Trophoblast cell (in vitro differentiated cells and primary cell): ENCODE measurements at regions not wholly inside any gene's neighbourhood (a gene's known extent, or its start where the extent isn't known, plus 50 kb on each side); places are given as distances from the start of the nearest gene placed in this dataset.

Experiments
- DNase-seq, 2 donors: peaks; one replicate each; pipeline ENCODE4 v3.0.0-alpha.2; 2016
- H2AFZ ChIP-seq: 2 replicates; pipeline ENCODE4 v1.6.1; 2013; ENCODE audit warnings: low read length, moderate library complexity, mild to moderate bottlenecking; ENCODE audit not compliant: insufficient read depth, poor library complexity
- H2AK5ac ChIP-seq: 2 replicates; pipeline ENCODE4 v1.6.1; 2013; ENCODE audit warnings: mild to moderate bottlenecking, low read length
- H2BK120ac ChIP-seq: 2 replicates; pipeline ENCODE4 v1.6.1; 2013; ENCODE audit warnings: low read length, mild to moderate bottlenecking, moderate library complexity; ENCODE audit not compliant: insufficient read depth, poor library complexity
- H2BK12ac ChIP-seq: 2 replicates; pipeline ENCODE4 v1.6.1; 2013; ENCODE audit warnings: mild to moderate bottlenecking, low read length, moderate library complexity
- H2BK5ac ChIP-seq: 2 replicates; pipeline ENCODE4 v1.6.1; 2013; ENCODE audit warnings: low read length, low read depth, moderate library complexity, mild to moderate bottlenecking; ENCODE audit not compliant: poor library complexity
- H3K14ac ChIP-seq: 2 replicates; pipeline ENCODE4 v1.6.1; 2013; ENCODE audit warnings: mild to moderate bottlenecking, low read length
- H3K18ac ChIP-seq: 2 replicates; pipeline ENCODE4 v1.6.1; 2013; ENCODE audit warnings: mild to moderate bottlenecking, low read length
- H3K23ac ChIP-seq: 2 replicates; pipeline ENCODE4 v1.6.1; 2013; ENCODE audit warnings: low read length
- H3K27ac ChIP-seq: 2 replicates; pipeline ENCODE4 v1.5.1; 2013; ENCODE audit warnings: low read depth, mild to moderate bottlenecking, inconsistent platforms, low read length, moderate library complexity
- H3K27me3 ChIP-seq: 2 replicates; pipeline ENCODE4 v1.6.1; 2013; ENCODE audit warnings: inconsistent platforms, mild to moderate bottlenecking, low read length, moderate library complexity; ENCODE audit not compliant: insufficient read depth
- H3K36me3 ChIP-seq, 2 experiments: 1 replicate in 1 of 2; 2 replicates in 1 of 2; pipeline ENCODE4 v1.6.1; 2013; ENCODE audit warnings: low read length in 2 of 2, mild to moderate bottlenecking in 2 of 2, moderate library complexity in 1 of 2; ENCODE audit not compliant: insufficient read depth in 2 of 2, control insufficient read depth in 1 of 2
- H3K4ac ChIP-seq: 2 replicates; pipeline ENCODE4 v1.6.1; 2013; ENCODE audit warnings: low read depth, mild to moderate bottlenecking, low read length, moderate library complexity
- H3K4me1 ChIP-seq, 2 experiments: 1 replicate in 1 of 2; 2 replicates in 1 of 2; pipeline ENCODE4 v1.6.1; 2013; ENCODE audit warnings: low read length in 2 of 2, mild to moderate bottlenecking in 2 of 2, moderate library complexity in 1 of 2; ENCODE audit not compliant: insufficient read depth in 2 of 2, control insufficient read depth in 1 of 2
- H3K4me2 ChIP-seq: 2 replicates; pipeline ENCODE4 v1.6.1; 2013; ENCODE audit warnings: inconsistent platforms, mild to moderate bottlenecking, low read length, moderate library complexity
- H3K4me3 ChIP-seq: 2 replicates; pipeline ENCODE4 v1.5.1; 2013; ENCODE audit warnings: mild to moderate bottlenecking, low read depth, low read length, inconsistent platforms
- H3K79me1 ChIP-seq: one replicate; pipeline ENCODE4 v1.6.1; 2013; ENCODE audit warnings: low read length
- H3K79me2 ChIP-seq: 2 replicates; pipeline ENCODE4 v1.6.1; 2013; ENCODE audit warnings: low read length, mild to moderate bottlenecking; ENCODE audit not compliant: control insufficient read depth, insufficient read depth, poor library complexity
- H3K9ac ChIP-seq: 2 replicates; pipeline ENCODE4 v1.6.1; 2013; ENCODE audit warnings: mild to moderate bottlenecking, low read length
- H3K9me3 ChIP-seq: 2 replicates; pipeline ENCODE4 v1.6.1; 2013; ENCODE audit warnings: low read depth, mild to moderate bottlenecking, control low read depth, inconsistent platforms, low read length; ENCODE audit not compliant: insufficient read depth
- H4K12ac ChIP-seq: 2 replicates; pipeline ENCODE4 v1.6.1; 2013; ENCODE audit warnings: low read depth, mild to moderate bottlenecking, low read length, moderate library complexity
- H4K8ac ChIP-seq: 2 replicates; pipeline ENCODE4 v1.6.1; 2013; ENCODE audit warnings: low read depth, mild to moderate bottlenecking, low read length, moderate library complexity
- H4K91ac ChIP-seq: one replicate; pipeline ENCODE4 v1.6.1; 2013; ENCODE audit warnings: low read depth, mild to moderate bottlenecking, low read length, moderate library complexity
- WGBS: extraction: QIAGEN DNeasy Blood & Tissue Kit; methylation state at CpG from one replicate; pipeline ENCODE4 v1.1.7; 2013; ENCODE audit warnings: missing lambda C conversion rate; ENCODE audit not compliant: insufficient read length, insufficient coverage; ENCODE audit errors: extremely low coverage; 5-methylcytosine and 5-hydroxymethylcytosine counted together

DNA sequence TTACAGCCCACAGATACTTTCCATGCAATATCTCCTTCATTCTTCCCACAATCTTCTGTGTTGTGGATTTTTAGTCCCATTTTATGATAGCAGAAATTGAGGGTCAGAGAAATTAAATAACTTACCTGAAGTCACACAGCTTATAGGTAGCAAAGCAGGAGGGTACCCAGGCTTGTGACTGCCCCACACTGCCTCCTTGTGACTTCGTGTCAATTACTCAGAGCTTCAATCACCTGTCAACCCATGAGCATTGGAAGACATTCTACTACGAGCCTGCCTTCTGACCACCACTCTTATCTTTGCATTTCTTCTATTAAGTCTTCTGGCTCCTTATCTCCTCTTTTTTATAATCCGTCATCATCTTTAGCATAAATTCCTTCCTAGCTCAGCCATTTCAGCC is 71.6 kb upstream of the NRSN1 start:
- Histone ChIP-seq H3K4ac (no peak overlapping the region), H4K12ac (no peak overlapping the region), H3K4me2 (no peak overlapping the region), H3K9ac (no peak overlapping the region), H3K79me2 (no peaks in the 10 kb centered on the region), H3K18ac (no peak overlapping the region), H3K27ac (no peak overlapping the region), H3K27me3 (no peaks in the 10 kb centered on the region), H3K79me1 (no peaks in the 10 kb centered on the region), H3K4me3 (no peak overlapping the region), H3K23ac (no peak overlapping the region), H4K8ac (no peak overlapping the region), H3K14ac (no peak overlapping the region), H2BK5ac (no peak overlapping the region), H4K91ac (no peak overlapping the region), H3K4me1 (no peaks in the 10 kb centered on the region), H3K36me3 (no peaks in the 10 kb centered on the region), H2BK120ac (no peak overlapping the region), H3K9me3 (no peaks in the 10 kb centered on the region), H2AK5ac (no peak overlapping the region), H2BK12ac (no peak overlapping the region), H2AFZ (no peak overlapping the region)
- WGBS = 100% methylated on average over 1 of the region's 3 CpGs
- DNase-seq = no peak

GRCh38 chr6:24056567-24056966 is 69.4 kb upstream of the NRSN1 start:
- Histone ChIP-seq H2AFZ (no peak overlapping the region), H2AK5ac (no peak overlapping the region), H3K9me3 (no peaks in the 10 kb centered on the region), H3K36me3 (no peaks in the 10 kb centered on the region), H3K4me1 (no peaks in the 10 kb centered on the region), H3K23ac (no peak overlapping the region), H4K91ac (no peak overlapping the region), H3K79me1 (no peaks in the 10 kb centered on the region), H3K14ac (no peak overlapping the region), H2BK12ac (no peak overlapping the region), H3K9ac (no peak overlapping the region), H4K12ac (no peak overlapping the region), H2BK5ac (no peak overlapping the region), H3K4ac (no peak overlapping the region), H3K4me3 (no peak overlapping the region), H4K8ac (no peak overlapping the region), H3K27ac (no peak overlapping the region), H3K79me2 (no peaks in the 10 kb centered on the region), H3K18ac (no peak overlapping the region), H3K27me3 (no peaks in the 10 kb centered on the region), H2BK120ac (no peak overlapping the region), H3K4me2 (no peak overlapping the region)
- no CpG with 5 or more reads among the region's 4 CpGs for WGBS
- no peak for DNase-seq

- H3K18ac ChIP-seq = no peak overlapping the region
- no peak overlapping the region for H3K4me3 ChIP-seq
- H3K23ac ChIP-seq = no peak overlapping the region
- H3K27me3 ChIP-seq = no peaks in the 10 kb centered on the region
- H3K79me2 ChIP-seq = no peaks in the 10 kb centered on the region
- H2BK120ac ChIP-seq = no peak overlapping the region
- no peak overlapping the region for H3K14ac ChIP-seq
- H3K36me3 ChIP-seq = no peaks in the 10 kb centered on the region
- no peak overlapping the region for H3K4me2 ChIP-seq
- no peak overlapping the region for H3K4ac ChIP-seq
- no peak overlapping the region for H2AFZ ChIP-seq
- no peaks in the 10 kb centered on the region for H3K9me3 ChIP-seq
- no peak overlapping the region for H4K8ac ChIP-seq
- DNase-seq = no peak
- no peak overlapping the region for H4K91ac ChIP-seq
- H4K12ac ChIP-seq = no peak overlapping the region
- H2BK5ac ChIP-seq = no peak overlapping the region
- H3K4me1 ChIP-seq = no peaks in the 10 kb centered on the region
- H2BK12ac ChIP-seq = no peak overlapping the region
- no peaks in the 10 kb centered on the region for H3K79me1 ChIP-seq
- H2AK5ac ChIP-seq = no peak overlapping the region
- WGBS = no CpG with 5 or more reads among the region's 3 CpGs
- H3K9ac ChIP-seq = no peak overlapping the region
- H3K27ac ChIP-seq = no peak overlapping the region
Observed at GRCh38 chr6:24057030-24057429, 69.0 kb upstream of the NRSN1 start.

- no peak overlapping the region for H2BK120ac ChIP-seq
- no peak overlapping the region for H3K27ac ChIP-seq
- H3K79me1 ChIP-seq = no peaks in the 10 kb centered on the region
- WGBS = no CpG with 5 or more reads among the region's 2 CpGs
- H3K18ac ChIP-seq = no peak overlapping the region
- H3K79me2 ChIP-seq = no peaks in the 10 kb centered on the region
- H3K9me3 ChIP-seq = no peaks in the 10 kb centered on the region
- no peaks in the 10 kb centered on the region for H3K36me3 ChIP-seq
- no peak overlapping the region for H2AK5ac ChIP-seq
- H2BK12ac ChIP-seq = no peak overlapping the region
- no peak overlapping the region for H2AFZ ChIP-seq
- H3K4ac ChIP-seq = no peak overlapping the region
- H3K9ac ChIP-seq = no peak overlapping the region
- no peak overlapping the region for H3K23ac ChIP-seq
- H4K8ac ChIP-seq = no peak overlapping the region
- H3K4me2 ChIP-seq = no peak overlapping the region
- H2BK5ac ChIP-seq = no peak overlapping the region
- H4K12ac ChIP-seq = no peak overlapping the region
- no peaks in the 10 kb centered on the region for H3K4me1 ChIP-seq
- DNase-seq = no peak
- no peak overlapping the region for H3K14ac ChIP-seq
- H3K27me3 ChIP-seq = no peaks in the 10 kb centered on the region
- no peak overlapping the region for H3K4me3 ChIP-seq
- H4K91ac ChIP-seq = no peak overlapping the region
Observed at GRCh38 chr6:24060982-24061754, 64.8 kb upstream of the NRSN1 start.
